DND-41 (cell line): ENCODE measurements at regions not wholly inside any gene's neighbourhood (a gene's known extent, or its start where the extent isn't known, plus 50 kb on each side); places are given as distances from the start of the nearest gene placed in this dataset.

Source experiments
- EZH2 ChIP-seq: IDR thresholded peaks from 3 replicates; pipeline ENCODE4 v1.6.1; 2012; ENCODE audit warnings: borderline replicate concordance, low read depth, mild to moderate bottlenecking, moderate library complexity, low read length, inconsistent platforms; ENCODE audit not compliant: severe bottlenecking
- TF ChIP-seq, protein P1 (sequence below): IDR thresholded peaks from 2 replicates; pipeline ENCODE4 v1.5.1; 2012; ENCODE audit warnings: borderline replicate concordance, low read length, moderate library complexity, mild to moderate bottlenecking; ENCODE audit not compliant: poor library complexity, severe bottlenecking; ENCODE audit errors: extremely low read depth

DNA sequence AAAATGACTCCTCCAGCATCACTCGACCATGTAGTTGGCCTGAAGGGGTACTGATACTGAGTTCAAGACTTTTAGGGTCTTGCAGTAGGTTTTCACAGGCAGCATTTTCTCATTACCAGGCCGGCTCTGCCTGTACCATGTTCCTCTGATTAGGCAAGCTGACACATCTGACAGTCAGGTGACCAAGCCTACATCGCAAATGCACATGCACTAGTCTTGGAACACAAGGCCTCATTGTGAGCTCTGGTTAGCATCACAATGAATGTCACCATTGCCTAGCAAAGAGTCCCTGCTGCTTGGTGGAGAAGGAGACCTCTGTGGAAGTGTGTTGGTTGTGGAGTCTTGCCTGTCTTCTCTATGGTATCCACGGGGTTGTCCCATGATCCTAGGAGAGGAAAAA, 754.1 kb upstream of the TSPY4 start:
- TF ChIP-seq, protein P1, sequence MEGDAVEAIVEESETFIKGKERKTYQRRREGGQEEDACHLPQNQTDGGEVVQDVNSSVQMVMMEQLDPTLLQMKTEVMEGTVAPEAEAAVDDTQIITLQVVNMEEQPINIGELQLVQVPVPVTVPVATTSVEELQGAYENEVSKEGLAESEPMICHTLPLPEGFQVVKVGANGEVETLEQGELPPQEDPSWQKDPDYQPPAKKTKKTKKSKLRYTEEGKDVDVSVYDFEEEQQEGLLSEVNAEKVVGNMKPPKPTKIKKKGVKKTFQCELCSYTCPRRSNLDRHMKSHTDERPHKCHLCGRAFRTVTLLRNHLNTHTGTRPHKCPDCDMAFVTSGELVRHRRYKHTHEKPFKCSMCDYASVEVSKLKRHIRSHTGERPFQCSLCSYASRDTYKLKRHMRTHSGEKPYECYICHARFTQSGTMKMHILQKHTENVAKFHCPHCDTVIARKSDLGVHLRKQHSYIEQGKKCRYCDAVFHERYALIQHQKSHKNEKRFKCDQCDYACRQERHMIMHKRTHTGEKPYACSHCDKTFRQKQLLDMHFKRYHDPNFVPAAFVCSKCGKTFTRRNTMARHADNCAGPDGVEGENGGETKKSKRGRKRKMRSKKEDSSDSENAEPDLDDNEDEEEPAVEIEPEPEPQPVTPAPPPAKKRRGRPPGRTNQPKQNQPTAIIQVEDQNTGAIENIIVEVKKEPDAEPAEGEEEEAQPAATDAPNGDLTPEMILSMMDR, result no peak
- no peak for TF ChIP-seq EZH2
